OCI-LY3 (cell line): ENCODE measurements at regions not wholly inside any gene's neighbourhood (a gene's known extent, or its start where the extent isn't known, plus 50 kb on each side); places are given as distances from the start of the nearest gene placed in this dataset.

Experiments used
- H2AFZ ChIP-seq: fragments of 200-600, 300-600 bp; shearing (Covaris generic); 2 replicates; pipeline ENCODE4 v1.6.0; 2014; ENCODE audit warnings: antibody characterized with exemption, low read depth, low read length
- H3K27ac ChIP-seq: fragments of 200-600, 300-600 bp; sonication (generic); 2 replicates; pipeline ENCODE4 v1.5.1; 2014; ENCODE audit warnings: mild to moderate bottlenecking, low read length, moderate library complexity, mixed read lengths
- H3K27me3 ChIP-seq: fragments of 200-600, 300-600 bp; sonication (generic); 2 replicates; pipeline ENCODE4 v1.6.1; 2014; ENCODE audit warnings: low read depth, low read length, mixed read lengths
- H3K36me3 ChIP-seq: fragments of 200-600, 300-600 bp; sonication (generic); replicated peaks from 2 replicates; pipeline ENCODE3; 2014; ENCODE audit warnings: low read depth, low read length, mixed read lengths
- H3K4me1 ChIP-seq: fragments of 300-600, 200-600 bp; sonication (generic); 2 replicates; pipeline ENCODE4 v1.6.1; 2014; ENCODE audit warnings: low read length, mixed read lengths
- H3K4me2 ChIP-seq: fragments of 200-600, 300-600 bp; sonication (generic); 2 replicates; pipeline ENCODE4 v1.6.1; 2014; ENCODE audit warnings: low read length, mixed read lengths
- H3K4me3 ChIP-seq: fragments of 300-600, 200-600 bp; sonication (generic); 2 replicates; pipeline ENCODE4 v1.5.1; 2014; ENCODE audit warnings: antibody characterized with exemption, mild to moderate bottlenecking, low read length, moderate library complexity
- H3K79me2 ChIP-seq: fragments of 300-600, 200-600 bp; shearing (Covaris generic); 2 replicates; pipeline ENCODE4 v1.6.1; 2014; ENCODE audit warnings: mild to moderate bottlenecking, low read length, mixed read lengths
- H3K9ac ChIP-seq: fragments of 300-600, 200-600 bp; shearing (Covaris generic); 2 replicates; pipeline ENCODE4 v1.6.0; 2014; ENCODE audit warnings: mild to moderate bottlenecking, low read length, moderate library complexity
- H3K9me3 ChIP-seq: fragments of 200-600, 300-600 bp; shearing (Covaris generic); 2 replicates; pipeline ENCODE4 v1.6.1; 2014; ENCODE audit warnings: low read length, mixed read lengths; ENCODE audit not compliant: insufficient read depth
- H4K20me1 ChIP-seq: fragments of 200-600, 300-600 bp; sonication (generic); 2 replicates; pipeline ENCODE4 v1.6.1; 2016; ENCODE audit warnings: low read length, mixed read lengths; ENCODE audit not compliant: insufficient read depth
- EZH2phosphoT487 ChIP-seq: fragments of 200-600 bp; shearing (Covaris generic); IDR thresholded peaks from 2 replicates; pipeline ENCODE4 v1.6.1; 2018; ENCODE audit warnings: antibody characterized with exemption, mixed run types, low read depth
- TF ChIP-seq, protein P1 (sequence below): fragments of 200-600, 300-600 bp; sonication (generic); IDR thresholded peaks from 2 replicates; pipeline ENCODE4 v1.5.1; 2014; ENCODE audit warnings: antibody characterized with exemption, low read length, low read depth

DNA sequence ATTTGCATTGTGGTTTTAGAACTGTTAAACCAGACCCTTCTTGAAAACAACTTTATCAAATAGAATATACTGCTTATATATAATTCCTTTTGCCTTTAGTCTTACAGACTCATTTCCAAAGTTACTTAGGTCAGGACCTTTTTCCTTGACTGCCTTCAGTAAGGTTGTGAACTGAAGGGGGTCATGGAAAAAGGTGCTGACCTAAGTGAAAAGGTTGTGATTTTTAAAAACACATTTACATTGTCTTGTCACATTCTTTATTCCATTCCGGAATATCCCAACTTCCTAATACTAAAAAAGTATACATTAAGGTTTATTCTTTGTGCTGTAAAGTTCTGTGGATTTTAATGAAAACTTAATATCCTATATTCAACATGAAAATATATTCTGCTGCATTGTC lies 581.4 kb downstream of the SOCS6 start:
- no peak overlapping the region for H3K4me3 ChIP-seq
- no peak overlapping the region for H3K27ac ChIP-seq
- no peaks in the 10 kb centered on the region for H3K27me3 ChIP-seq
- no peaks in the 10 kb centered on the region for H3K9me3 ChIP-seq
- no peaks in the 10 kb centered on the region for H3K36me3 ChIP-seq
- H3K4me2 ChIP-seq, result no peak overlapping the region
- no peaks in the 10 kb centered on the region for H3K79me2 ChIP-seq
- no peaks in the 10 kb centered on the region for H3K4me1 ChIP-seq
- no peaks in the 10 kb centered on the region for H4K20me1 ChIP-seq
- no peak overlapping the region for H2AFZ ChIP-seq
- H3K9ac ChIP-seq, result no peak overlapping the region
- TF ChIP-seq, protein P1, sequence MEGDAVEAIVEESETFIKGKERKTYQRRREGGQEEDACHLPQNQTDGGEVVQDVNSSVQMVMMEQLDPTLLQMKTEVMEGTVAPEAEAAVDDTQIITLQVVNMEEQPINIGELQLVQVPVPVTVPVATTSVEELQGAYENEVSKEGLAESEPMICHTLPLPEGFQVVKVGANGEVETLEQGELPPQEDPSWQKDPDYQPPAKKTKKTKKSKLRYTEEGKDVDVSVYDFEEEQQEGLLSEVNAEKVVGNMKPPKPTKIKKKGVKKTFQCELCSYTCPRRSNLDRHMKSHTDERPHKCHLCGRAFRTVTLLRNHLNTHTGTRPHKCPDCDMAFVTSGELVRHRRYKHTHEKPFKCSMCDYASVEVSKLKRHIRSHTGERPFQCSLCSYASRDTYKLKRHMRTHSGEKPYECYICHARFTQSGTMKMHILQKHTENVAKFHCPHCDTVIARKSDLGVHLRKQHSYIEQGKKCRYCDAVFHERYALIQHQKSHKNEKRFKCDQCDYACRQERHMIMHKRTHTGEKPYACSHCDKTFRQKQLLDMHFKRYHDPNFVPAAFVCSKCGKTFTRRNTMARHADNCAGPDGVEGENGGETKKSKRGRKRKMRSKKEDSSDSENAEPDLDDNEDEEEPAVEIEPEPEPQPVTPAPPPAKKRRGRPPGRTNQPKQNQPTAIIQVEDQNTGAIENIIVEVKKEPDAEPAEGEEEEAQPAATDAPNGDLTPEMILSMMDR, result no peak
- no peak for TF ChIP-seq EZH2phosphoT487

DNA sequence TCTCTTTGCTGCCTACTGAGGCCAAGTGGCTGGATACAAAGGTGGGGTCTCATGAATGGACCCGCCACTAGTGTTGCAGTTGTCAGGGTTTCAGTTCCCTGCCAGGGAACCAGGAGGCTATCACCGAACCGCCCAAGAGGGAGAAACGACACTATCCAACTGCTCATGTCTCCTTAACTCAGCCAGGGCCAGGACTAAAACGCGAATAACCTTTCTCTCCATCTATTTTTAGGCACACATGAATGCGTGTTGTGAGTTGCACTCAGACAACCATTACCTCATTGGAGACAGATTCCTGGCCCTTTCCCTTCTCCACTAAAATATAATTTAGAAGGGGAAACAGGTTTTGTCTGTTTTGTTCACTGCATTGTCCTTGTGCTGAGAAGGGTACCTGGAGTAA lies 559.5 kb downstream of the SOCS6 start:
- H3K4me3 ChIP-seq, result no peak overlapping the region
- peaks cover 5% of the 10 kb centered on the region; the same call in 1 of the 2 replicates for H3K4me1 ChIP-seq
- no peaks in the 10 kb centered on the region for H3K36me3 ChIP-seq
- H4K20me1 ChIP-seq, result no peaks in the 10 kb centered on the region
- H2AFZ ChIP-seq, result no peak overlapping the region
- TF ChIP-seq, protein P1, result no peak
- no peak for TF ChIP-seq EZH2phosphoT487
- H3K9ac ChIP-seq, result no peak overlapping the region
- H3K79me2 ChIP-seq, result no peaks in the 10 kb centered on the region
- no peaks in the 10 kb centered on the region for H3K27me3 ChIP-seq
- no peak overlapping the region for H3K27ac ChIP-seq
- H3K9me3 ChIP-seq, result no peaks in the 10 kb centered on the region
- no peak overlapping the region for H3K4me2 ChIP-seq

DNA sequence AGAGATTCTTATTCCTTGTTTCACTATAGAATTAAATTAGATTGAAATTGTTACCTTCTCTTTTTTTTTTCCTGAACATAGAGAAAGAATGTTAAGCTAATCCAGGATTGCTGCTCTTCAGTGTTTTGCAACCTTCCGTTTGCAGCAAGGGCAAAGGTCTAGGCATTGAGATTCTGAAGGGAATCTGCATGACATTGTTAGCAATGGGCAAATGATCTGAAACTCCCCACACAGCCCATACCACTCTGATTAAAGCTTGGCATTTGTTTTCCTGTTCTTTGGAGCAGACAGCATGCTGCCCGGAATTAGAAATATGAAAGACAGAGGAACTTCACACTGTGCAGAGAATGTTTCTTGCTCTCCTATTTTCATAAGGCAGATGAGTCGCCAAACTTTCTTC lies 551.8 kb downstream of the SOCS6 start:
- no peak overlapping the region for H3K4me2 ChIP-seq
- TF ChIP-seq, protein P1, result no peak
- TF ChIP-seq EZH2phosphoT487, result no peak
- no peaks in the 10 kb centered on the region for H4K20me1 ChIP-seq
- no peak overlapping the region for H2AFZ ChIP-seq
- no peak overlapping the region for H3K9ac ChIP-seq
- no peaks in the 10 kb centered on the region for H3K4me1 ChIP-seq
- H3K27me3 ChIP-seq, result no peaks in the 10 kb centered on the region
- no peaks in the 10 kb centered on the region for H3K36me3 ChIP-seq
- no peaks in the 10 kb centered on the region for H3K9me3 ChIP-seq
- H3K27ac ChIP-seq, result no peak overlapping the region
- H3K79me2 ChIP-seq, result no peaks in the 10 kb centered on the region
- H3K4me3 ChIP-seq, result no peak overlapping the region

DNA sequence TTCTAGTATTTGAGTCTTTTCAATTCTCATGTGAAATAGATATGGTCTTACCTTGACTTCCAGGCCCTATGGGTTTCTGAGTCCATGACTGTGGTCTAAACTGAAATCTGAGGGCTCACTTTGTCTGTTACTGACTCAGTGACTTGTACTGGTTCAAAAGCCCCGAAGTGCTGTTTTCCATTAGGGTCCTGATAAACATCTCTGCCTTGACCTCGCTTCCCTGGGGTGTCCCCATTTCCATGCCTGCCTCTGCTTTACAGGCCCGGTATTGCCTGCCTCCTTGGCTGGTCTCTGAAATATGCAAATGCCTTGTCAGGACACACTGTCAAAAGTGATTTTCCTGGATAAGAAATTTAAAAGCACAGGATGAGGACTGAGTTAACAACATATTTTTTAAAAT lies 538.8 kb downstream of the SOCS6 start:
- H2AFZ ChIP-seq, result no peak overlapping the region

More for the DNA sequence above, 538.8 kb downstream of the SOCS6 start:
- no peak overlapping the region for H3K9ac ChIP-seq
- no peaks in the 10 kb centered on the region for H3K9me3 ChIP-seq
- H3K79me2 ChIP-seq, result no peaks in the 10 kb centered on the region
- TF ChIP-seq, protein P1, result no peak
- no peak for TF ChIP-seq EZH2phosphoT487
- H3K27me3 ChIP-seq, result no peaks in the 10 kb centered on the region
- no peak overlapping the region for H3K4me2 ChIP-seq
- H3K4me1 ChIP-seq, result no peaks in the 10 kb centered on the region
- H3K4me3 ChIP-seq, result no peak overlapping the region
- H3K27ac ChIP-seq, result no peak overlapping the region
- H3K36me3 ChIP-seq, result no peaks in the 10 kb centered on the region
- H4K20me1 ChIP-seq, result no peaks in the 10 kb centered on the region
